ENCODE measurements at regions not wholly inside any gene's neighbourhood (a gene's known extent, or its start where the extent isn't known, plus 50 kb on each side); places are given as distances from the start of the nearest gene placed in this dataset.

DNA sequence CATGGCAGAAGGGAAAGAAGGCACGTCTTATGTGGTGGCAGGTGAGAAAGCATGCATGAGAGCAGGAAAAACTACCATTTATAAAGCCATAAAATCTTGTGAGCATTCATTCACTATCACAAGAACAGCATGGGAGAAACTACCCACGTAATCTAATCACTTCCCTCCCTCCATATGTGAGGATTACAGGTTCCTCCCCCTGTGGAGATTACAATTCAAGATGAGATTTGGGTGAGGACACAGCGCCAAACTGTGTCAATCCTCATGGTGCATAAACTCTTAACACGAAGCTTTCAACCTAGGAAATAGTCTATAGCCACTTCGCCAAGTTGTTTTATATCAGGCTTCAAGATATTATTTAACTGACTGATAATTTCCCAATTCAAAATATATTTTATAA, 595.5 kb downstream of the FBXO15 start:
- Mint-ChIP-seq H3K27ac (ENCODE audit: unreplicated experiment) (no peak overlapping the region), H3K4me1 (ENCODE audit: low read depth) (no peaks in the 10 kb centered on the region), H3K4me3 (ENCODE audit: unreplicated experiment) (no peak overlapping the region)

DNA sequence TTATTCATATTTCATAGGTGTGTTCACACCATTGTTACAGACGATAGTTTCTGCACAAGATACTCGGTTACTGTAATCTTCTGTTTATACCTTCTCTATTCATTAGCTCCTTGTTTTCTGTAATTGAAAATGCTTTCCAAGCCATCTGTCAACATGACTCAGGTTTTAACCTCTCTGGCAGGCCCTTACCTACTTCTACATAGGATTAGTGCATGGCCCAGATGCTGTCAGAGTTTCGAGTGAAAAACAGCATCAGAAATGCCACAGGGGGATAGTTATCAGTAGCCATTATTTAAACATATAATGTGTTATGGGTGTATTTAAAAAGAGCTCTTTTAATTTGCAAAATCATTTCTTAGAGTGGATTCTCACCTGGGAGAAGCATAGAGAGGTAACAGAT, 596.4 kb downstream of the FBXO15 start:
- H3K36me3 Mint-ChIP-seq (ENCODE audit: low read depth), result no peaks in the 10 kb centered on the region
- H3K27ac Mint-ChIP-seq (ENCODE audit: unreplicated experiment), result no peak overlapping the region
- H3K4me3 Mint-ChIP-seq (ENCODE audit: unreplicated experiment), result no peak overlapping the region
- TF ChIP-seq, protein P1, sequence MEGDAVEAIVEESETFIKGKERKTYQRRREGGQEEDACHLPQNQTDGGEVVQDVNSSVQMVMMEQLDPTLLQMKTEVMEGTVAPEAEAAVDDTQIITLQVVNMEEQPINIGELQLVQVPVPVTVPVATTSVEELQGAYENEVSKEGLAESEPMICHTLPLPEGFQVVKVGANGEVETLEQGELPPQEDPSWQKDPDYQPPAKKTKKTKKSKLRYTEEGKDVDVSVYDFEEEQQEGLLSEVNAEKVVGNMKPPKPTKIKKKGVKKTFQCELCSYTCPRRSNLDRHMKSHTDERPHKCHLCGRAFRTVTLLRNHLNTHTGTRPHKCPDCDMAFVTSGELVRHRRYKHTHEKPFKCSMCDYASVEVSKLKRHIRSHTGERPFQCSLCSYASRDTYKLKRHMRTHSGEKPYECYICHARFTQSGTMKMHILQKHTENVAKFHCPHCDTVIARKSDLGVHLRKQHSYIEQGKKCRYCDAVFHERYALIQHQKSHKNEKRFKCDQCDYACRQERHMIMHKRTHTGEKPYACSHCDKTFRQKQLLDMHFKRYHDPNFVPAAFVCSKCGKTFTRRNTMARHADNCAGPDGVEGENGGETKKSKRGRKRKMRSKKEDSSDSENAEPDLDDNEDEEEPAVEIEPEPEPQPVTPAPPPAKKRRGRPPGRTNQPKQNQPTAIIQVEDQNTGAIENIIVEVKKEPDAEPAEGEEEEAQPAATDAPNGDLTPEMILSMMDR (IDR thresholded peaks at IDR 0.05), result no peak
- no peaks in the 10 kb centered on the region for H3K9me3 Mint-ChIP-seq (ENCODE audit: low read depth)
- no peak for DNase-seq (ENCODE audit: low spot score)
- H3K27me3 Mint-ChIP-seq (ENCODE audit: low read depth), result peaks cover 3% of the 10 kb centered on the region
- H3K4me1 Mint-ChIP-seq (ENCODE audit: low read depth), result no peaks in the 10 kb centered on the region

More for the DNA sequence above, 595.5 kb downstream of the FBXO15 start:
- TF ChIP-seq, protein P1 (IDR thresholded peaks at IDR 0.05), result no peak
- Mint-ChIP-seq H3K36me3 (ENCODE audit: low read depth) (no peaks in the 10 kb centered on the region), H3K27me3 (ENCODE audit: low read depth) (peaks cover 6% of the 10 kb centered on the region), H3K9me3 (ENCODE audit: low read depth) (no peaks in the 10 kb centered on the region)
- no peak for DNase-seq (ENCODE audit: low spot score)

DNA sequence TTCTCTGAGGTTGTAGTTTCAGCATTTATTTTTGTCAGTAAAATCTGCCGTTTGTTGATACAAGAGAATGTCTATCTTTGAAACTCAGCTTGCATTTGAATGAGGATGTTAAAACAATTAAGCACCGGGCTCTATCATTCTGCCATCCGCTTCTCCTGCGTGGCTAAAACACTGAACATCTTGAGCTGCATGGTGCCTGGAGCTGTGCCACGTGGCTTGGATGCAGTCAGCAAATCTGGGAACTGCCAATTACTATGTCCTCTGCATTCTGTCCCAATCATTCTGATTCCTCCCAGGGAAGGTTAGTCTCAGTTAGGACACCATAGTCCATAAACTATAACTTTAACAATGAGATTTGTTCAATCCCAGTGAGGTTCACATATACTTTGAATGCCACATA, 598.4 kb downstream of the FBXO15 start:
- no peak overlapping the region for H3K27ac Mint-ChIP-seq (ENCODE audit: unreplicated experiment)
- H3K4me1 Mint-ChIP-seq (ENCODE audit: low read depth), result no peaks in the 10 kb centered on the region
- TF ChIP-seq, protein P1 (IDR thresholded peaks at IDR 0.05), result no peak
- H3K27me3 Mint-ChIP-seq (ENCODE audit: low read depth), result no peaks in the 10 kb centered on the region
- no peak for DNase-seq (ENCODE audit: low spot score)
- no peaks in the 10 kb centered on the region for H3K9me3 Mint-ChIP-seq (ENCODE audit: low read depth)
- no peak overlapping the region for H3K4me3 Mint-ChIP-seq (ENCODE audit: unreplicated experiment)
- no peaks in the 10 kb centered on the region for H3K36me3 Mint-ChIP-seq (ENCODE audit: low read depth)

DNA sequence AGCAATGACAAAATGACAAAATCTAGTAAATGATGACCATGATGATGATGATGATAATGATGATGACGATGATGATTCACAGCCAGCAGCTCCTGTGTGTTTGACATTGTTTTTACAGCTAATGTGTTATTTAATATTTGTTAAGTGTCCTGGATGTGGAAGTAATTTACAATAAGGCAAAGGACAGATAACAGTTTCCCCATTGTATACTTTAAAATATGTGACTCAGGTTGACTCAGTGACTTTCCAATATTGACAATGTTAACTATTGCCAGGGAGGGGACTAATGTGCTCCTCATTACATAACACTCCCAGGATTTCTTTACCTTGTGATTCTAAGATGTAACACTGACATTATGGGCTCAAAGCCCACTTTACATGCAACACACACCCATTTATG, 602.2 kb downstream of the FBXO15 start:
- Mint-ChIP-seq H3K27me3 (ENCODE audit: low read depth) (no peaks in the 10 kb centered on the region), H3K9me3 (ENCODE audit: low read depth) (no peaks in the 10 kb centered on the region), H3K36me3 (ENCODE audit: low read depth) (no peaks in the 10 kb centered on the region), H3K27ac (ENCODE audit: unreplicated experiment) (no peak overlapping the region), H3K4me3 (ENCODE audit: unreplicated experiment) (no peak overlapping the region), H3K4me1 (ENCODE audit: low read depth) (no peaks in the 10 kb centered on the region)
- TF ChIP-seq, protein P1 (IDR thresholded peaks at IDR 0.05), result no peak
- DNase-seq (ENCODE audit: low spot score), result no peak

DNA sequence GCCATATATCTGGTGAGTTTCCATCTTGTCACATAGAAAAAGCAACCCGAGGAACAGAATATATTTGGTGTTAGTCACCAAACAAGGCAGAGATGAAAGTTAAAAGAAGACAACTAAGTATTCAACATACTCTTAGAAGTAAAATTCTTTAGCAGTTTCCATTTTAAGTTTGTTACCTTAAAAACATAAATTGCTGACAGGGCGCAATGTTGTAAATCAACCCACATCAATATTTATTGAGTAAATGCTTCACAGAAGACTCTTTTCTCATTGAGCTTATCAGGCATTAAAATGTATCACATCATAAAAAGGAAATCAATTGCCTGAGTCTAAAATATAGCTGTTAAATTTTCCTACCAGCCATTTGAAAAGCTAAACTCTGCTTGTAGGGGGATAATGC, 603.0 kb downstream of the FBXO15 start:
- H3K4me1 Mint-ChIP-seq (ENCODE audit: low read depth), result no peaks in the 10 kb centered on the region
- no peak for DNase-seq (ENCODE audit: low spot score)
- no peaks in the 10 kb centered on the region for H3K36me3 Mint-ChIP-seq (ENCODE audit: low read depth)
- no peaks in the 10 kb centered on the region for H3K9me3 Mint-ChIP-seq (ENCODE audit: low read depth)
- TF ChIP-seq, protein P1 (IDR thresholded peaks at IDR 0.05), result no peak
- H3K27ac Mint-ChIP-seq (ENCODE audit: unreplicated experiment), result no peak overlapping the region
- no peak overlapping the region for H3K4me3 Mint-ChIP-seq (ENCODE audit: unreplicated experiment)
- peaks cover 1% of the 10 kb centered on the region for H3K27me3 Mint-ChIP-seq (ENCODE audit: low read depth)
